Suprapubic skin (tissue), 4 donors: ENCODE measurements at regions not wholly inside any gene's neighbourhood (a gene's known extent, or its start where the extent isn't known, plus 50 kb on each side); places are given as distances from the start of the nearest gene placed in this dataset.

Source experiments
- CTCF ChIP-seq, 2 donors: fragments of 200-600 bp in 1 of 2; fragments of 450-650 bp in 1 of 2; sonication (generic) in 1 of 2; IDR thresholded peaks; one replicate each; pipeline ENCODE4 v1.5.1; 2016 to 2019; ENCODE audit warnings: antibody characterized with exemption in 2 of 2, mild to moderate bottlenecking in 1 of 2, moderate library complexity in 1 of 2
- EP300 ChIP-seq: sonication (generic); formaldehyde crosslinking; IDR thresholded peaks from one replicate; pipeline ENCODE4 v1.6.1; 2017; ENCODE audit warnings: antibody characterized with exemption
- POLR2A ChIP-seq, 2 donors: fragments of 450-650 bp; IDR thresholded peaks; one replicate each; pipeline ENCODE4 v1.6.1; 2017; ENCODE audit warnings: antibody characterized with exemption in 2 of 2, mild to moderate bottlenecking in 2 of 2, moderate library complexity in 2 of 2
- POLR2AphosphoS5 ChIP-seq, 3 donors: sonication (generic); formaldehyde crosslinking; IDR thresholded peaks; one replicate each; pipeline ENCODE4 v1.6.1; 2017; ENCODE audit warnings: antibody characterized with exemption in 3 of 3

- no peak for TF ChIP-seq CTCF (IDR thresholded peaks at IDR 0.05)
- TF ChIP-seq POLR2A (IDR thresholded peaks at IDR 0.05): no peak
- TF ChIP-seq POLR2AphosphoS5 (IDR thresholded peaks at IDR 0.05): no peak
- no peak for TF ChIP-seq EP300
Measured at GRCh38 chr5:165565911-165566310, 2060.5 kb downstream of the MAT2B start.
